ENCODE measurements at regions not wholly inside any gene's neighbourhood (a gene's known extent, or its start where the extent isn't known, plus 50 kb on each side); places are given as distances from the start of the nearest gene placed in this dataset.

DNA sequence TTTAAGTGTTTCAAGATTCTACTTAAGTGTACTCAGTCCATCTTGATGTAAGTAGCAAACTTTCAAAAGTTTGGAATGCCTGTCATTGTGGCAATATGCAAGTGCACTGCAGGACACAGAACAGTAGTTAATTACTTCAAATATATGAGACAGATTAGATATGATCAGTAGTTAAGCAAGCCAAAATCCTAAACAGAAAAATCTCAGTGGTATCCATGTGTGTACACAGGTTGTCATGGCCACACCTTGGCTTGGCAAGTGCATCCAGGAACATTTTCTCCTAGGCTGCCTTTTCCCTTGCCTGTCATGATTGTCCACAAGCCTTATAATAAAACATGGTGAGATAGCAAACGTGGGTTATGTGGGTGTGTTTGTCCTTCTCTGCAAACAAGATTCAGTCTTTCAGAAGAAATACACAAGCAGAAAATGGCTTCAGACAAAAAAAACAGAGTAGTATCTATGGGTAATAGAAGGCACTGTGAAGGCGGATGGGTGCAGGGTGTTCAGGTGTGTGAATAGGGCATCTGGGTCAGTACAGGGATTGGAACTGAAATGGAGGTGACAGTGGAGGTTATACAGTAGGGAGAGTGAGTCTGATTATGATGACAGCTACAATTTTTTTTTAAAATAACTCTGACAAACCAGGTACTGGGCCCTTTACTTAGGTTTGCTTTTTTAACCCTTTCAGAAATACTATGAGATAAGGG lies 229.0 kb upstream of the LRIG1 start:
- H3K18ac ChIP-seq (ENCODE audit: low read length) = no peak overlapping the region
- no peak overlapping the region for H3K27ac ChIP-seq (ENCODE audit: low read depth, low read length)
- no peak overlapping the region for H3K23ac ChIP-seq (ENCODE audit: low read length)
- no peaks in the 10 kb centered on the region for H3K27me3 ChIP-seq (ENCODE audit: insufficient read depth, low read length)
- H3K36me3 ChIP-seq (ENCODE audit: control insufficient read depth in 1 of 2, insufficient read depth in 2 of 2, low read length in 2 of 2) = no peaks in the 10 kb centered on the region
- peak; percentile 20 to 83 for DNase-seq
- no peak overlapping the region for H2BK12ac ChIP-seq (ENCODE audit: low read length)
- no peak overlapping the region for H2BK120ac ChIP-seq (ENCODE audit: insufficient read depth, low read length, poor library complexity)
- H4K91ac ChIP-seq (ENCODE audit: low read depth, low read length) = no peak overlapping the region
- H3K9me3 ChIP-seq (ENCODE audit: insufficient read depth, low read depth, low read length) = no peaks in the 10 kb centered on the region
- no peak overlapping the region for H4K8ac ChIP-seq (ENCODE audit: low read depth, low read length)
- no peaks in the 10 kb centered on the region for H3K4me1 ChIP-seq (ENCODE audit: control insufficient read depth in 1 of 2, insufficient read depth in 2 of 2, low read length in 2 of 2)
- no peak overlapping the region for H4K12ac ChIP-seq (ENCODE audit: low read depth, low read length)
- no CpG with 5 or more reads among the region's 2 CpGs for WGBS (ENCODE audit: extremely low coverage, insufficient coverage, insufficient read length)
- H3K4me2 ChIP-seq (ENCODE audit: low read length) = no peak overlapping the region
- H3K4ac ChIP-seq (ENCODE audit: low read depth, low read length) = no peak overlapping the region
- no peaks in the 10 kb centered on the region for H3K79me2 ChIP-seq (ENCODE audit: control insufficient read depth, insufficient read depth, low read length, poor library complexity)
- H3K9ac ChIP-seq (ENCODE audit: low read length) = no peak overlapping the region
- H2BK5ac ChIP-seq (ENCODE audit: low read depth, low read length, poor library complexity) = no peak overlapping the region
- H3K79me1 ChIP-seq (ENCODE audit: low read length) = no peaks in the 10 kb centered on the region
- no peak overlapping the region for H3K14ac ChIP-seq (ENCODE audit: low read length)
- H2AK5ac ChIP-seq (ENCODE audit: low read length) = no peak overlapping the region
- H3K4me3 ChIP-seq (ENCODE audit: low read depth, low read length) = no peak overlapping the region
- no peak overlapping the region for H2AFZ ChIP-seq (ENCODE audit: insufficient read depth, low read length, poor library complexity)

DNA sequence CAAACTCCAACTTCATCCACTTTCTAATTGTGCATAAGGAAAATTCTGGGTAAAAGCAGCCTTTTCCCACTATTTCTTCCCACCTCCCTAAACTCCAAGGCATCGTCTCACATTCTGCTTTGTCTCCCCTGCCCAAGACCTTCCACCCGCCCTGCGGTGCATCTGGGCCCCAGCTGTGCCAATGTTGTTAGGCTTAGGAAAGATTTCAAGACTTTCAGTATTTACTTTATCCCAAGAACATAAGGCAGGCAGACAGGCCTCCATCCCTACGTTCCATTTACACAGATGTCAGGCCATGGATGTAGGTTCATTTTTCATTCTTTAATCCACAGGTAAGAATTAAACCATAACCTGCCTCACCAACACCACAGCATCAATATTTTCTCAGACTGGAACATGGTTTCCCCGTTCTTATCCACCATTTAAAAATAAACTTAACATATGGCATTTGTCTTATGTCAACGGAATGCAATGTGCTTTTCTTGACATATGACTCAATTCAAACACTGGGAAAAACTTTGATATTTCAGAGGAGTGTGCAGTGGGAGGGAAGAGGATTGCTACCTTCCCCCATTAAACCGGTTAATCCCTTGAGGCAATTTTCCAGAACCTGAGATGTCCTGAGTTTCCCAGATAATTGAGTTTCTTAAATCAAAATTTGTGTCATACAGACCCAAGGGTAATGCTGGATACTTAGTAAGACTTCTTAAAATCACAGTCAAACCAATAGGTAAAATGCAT lies 238.0 kb upstream of the LRIG1 start:
- Histone ChIP-seq H3K36me3 (ENCODE audit: control insufficient read depth in 1 of 2, insufficient read depth in 2 of 2, low read length in 2 of 2) (no peaks in the 10 kb centered on the region), H2BK120ac (ENCODE audit: insufficient read depth, low read length, poor library complexity) (no peak overlapping the region), H3K14ac (ENCODE audit: low read length) (no peak overlapping the region), H3K79me1 (ENCODE audit: low read length) (no peaks in the 10 kb centered on the region), H3K4me2 (ENCODE audit: low read length) (no peak overlapping the region), H3K9me3 (ENCODE audit: insufficient read depth, low read depth, low read length) (no peaks in the 10 kb centered on the region), H2AK5ac (ENCODE audit: low read length) (no peak overlapping the region), H4K8ac (ENCODE audit: low read depth, low read length) (no peak overlapping the region), H3K4me3 (ENCODE audit: low read depth, low read length) (no peak overlapping the region), H2BK12ac (ENCODE audit: low read length) (no peak overlapping the region), H3K18ac (ENCODE audit: low read length) (no peak overlapping the region), H4K12ac (ENCODE audit: low read depth, low read length) (no peak overlapping the region), H4K91ac (ENCODE audit: low read depth, low read length) (no peak overlapping the region), H3K79me2 (ENCODE audit: control insufficient read depth, insufficient read depth, low read length, poor library complexity) (no peaks in the 10 kb centered on the region), H2BK5ac (ENCODE audit: low read depth, low read length, poor library complexity) (no peak overlapping the region), H3K23ac (ENCODE audit: low read length) (no peak overlapping the region), H3K27me3 (ENCODE audit: insufficient read depth, low read length) (no peaks in the 10 kb centered on the region), H3K9ac (ENCODE audit: low read length) (no peak overlapping the region), H3K4me1 (ENCODE audit: control insufficient read depth in 1 of 2, insufficient read depth in 2 of 2, low read length in 2 of 2) (peaks cover 0 to 3% of the 10 kb centered on the region in 2 experiments), H2AFZ (ENCODE audit: insufficient read depth, low read length, poor library complexity) (no peak overlapping the region), H3K27ac (ENCODE audit: low read depth, low read length) (no peak overlapping the region), H3K4ac (ENCODE audit: low read depth, low read length) (no peak overlapping the region)
- no CpG with 5 or more reads among the region's 7 CpGs for WGBS (ENCODE audit: extremely low coverage, insufficient coverage, insufficient read length)
- no peak for DNase-seq

DNA sequence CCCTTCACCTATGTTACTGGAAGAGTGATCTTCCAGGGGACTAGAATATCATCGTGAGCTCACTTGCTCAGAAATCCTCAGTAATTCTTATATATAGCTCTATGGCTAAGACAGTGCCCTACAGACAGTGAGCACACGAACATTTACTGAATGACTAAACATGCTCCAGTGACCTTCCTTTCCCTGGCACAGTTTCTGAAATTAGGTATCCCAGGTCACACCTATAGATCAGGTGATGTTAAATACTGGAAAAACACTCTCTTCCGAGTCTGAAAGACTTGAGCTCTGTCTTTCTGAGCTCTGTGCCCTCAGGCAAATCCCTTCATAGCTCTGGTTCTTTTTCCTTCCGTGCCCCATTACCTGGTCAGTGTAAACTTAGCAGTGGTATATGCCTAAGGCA lies 239.4 kb upstream of the LRIG1 start:
- no CpG with 5 or more reads among the region's 4 CpGs for WGBS (ENCODE audit: extremely low coverage, insufficient coverage, insufficient read length)
- Histone ChIP-seq H2AFZ (ENCODE audit: insufficient read depth, low read length, poor library complexity) (no peak overlapping the region), H2BK5ac (ENCODE audit: low read depth, low read length, poor library complexity) (no peak overlapping the region), H3K79me1 (ENCODE audit: low read length) (no peaks in the 10 kb centered on the region), H2AK5ac (ENCODE audit: low read length) (no peak overlapping the region), H3K23ac (ENCODE audit: low read length) (no peak overlapping the region), H3K14ac (ENCODE audit: low read length) (no peak overlapping the region), H3K9ac (ENCODE audit: low read length) (no peak overlapping the region), H4K91ac (ENCODE audit: low read depth, low read length) (no peak overlapping the region), H3K4me1 (ENCODE audit: control insufficient read depth in 1 of 2, insufficient read depth in 2 of 2, low read length in 2 of 2) (peaks cover 0 to 3% of the 10 kb centered on the region in 2 experiments), H3K36me3 (ENCODE audit: control insufficient read depth in 1 of 2, insufficient read depth in 2 of 2, low read length in 2 of 2) (no peaks in the 10 kb centered on the region), H2BK120ac (ENCODE audit: insufficient read depth, low read length, poor library complexity) (no peak overlapping the region), H3K4me2 (ENCODE audit: low read length) (no peak overlapping the region), H4K12ac (ENCODE audit: low read depth, low read length) (no peak overlapping the region), H3K18ac (ENCODE audit: low read length) (no peak overlapping the region), H3K27ac (ENCODE audit: low read depth, low read length) (no peak overlapping the region), H3K4ac (ENCODE audit: low read depth, low read length) (no peak overlapping the region), H4K8ac (ENCODE audit: low read depth, low read length) (no peak overlapping the region), H3K27me3 (ENCODE audit: insufficient read depth, low read length) (no peaks in the 10 kb centered on the region), H2BK12ac (ENCODE audit: low read length) (no peak overlapping the region), H3K4me3 (ENCODE audit: low read depth, low read length) (no peak overlapping the region), H3K79me2 (ENCODE audit: control insufficient read depth, insufficient read depth, low read length, poor library complexity) (no peaks in the 10 kb centered on the region), H3K9me3 (ENCODE audit: insufficient read depth, low read depth, low read length) (no peaks in the 10 kb centered on the region)
- no peak for DNase-seq

DNA sequence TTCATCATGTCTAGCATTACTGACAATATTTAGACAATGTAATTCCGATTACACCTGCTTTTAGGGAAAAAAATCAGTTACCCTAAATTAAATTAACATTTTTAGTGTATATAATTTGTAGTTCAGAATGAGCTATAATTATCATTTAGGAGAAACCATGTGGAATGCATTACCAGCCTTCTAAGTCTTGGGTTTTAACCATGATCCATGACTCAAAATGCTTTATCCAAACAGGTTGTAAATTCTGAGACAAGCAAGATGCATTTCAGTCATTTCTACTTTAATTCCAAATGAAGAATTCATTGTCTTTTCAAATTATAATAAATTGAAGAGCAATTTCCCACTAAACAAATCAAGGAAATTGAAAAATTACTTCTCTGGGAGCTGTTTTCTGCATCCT lies 243.7 kb upstream of the LRIG1 start:
- H3K9ac ChIP-seq (ENCODE audit: low read length) = no peak overlapping the region
- no peak overlapping the region for H2BK120ac ChIP-seq (ENCODE audit: insufficient read depth, low read length, poor library complexity)
- no peak overlapping the region for H3K4ac ChIP-seq (ENCODE audit: low read depth, low read length)
- no peaks in the 10 kb centered on the region for H3K27me3 ChIP-seq (ENCODE audit: insufficient read depth, low read length)
- no peak overlapping the region for H3K18ac ChIP-seq (ENCODE audit: low read length)
- no peak overlapping the region for H3K4me3 ChIP-seq (ENCODE audit: low read depth, low read length)
- no CpG with 5 or more reads among the region's 1 CpG for WGBS (ENCODE audit: extremely low coverage, insufficient coverage, insufficient read length)
- no peak overlapping the region for H2BK12ac ChIP-seq (ENCODE audit: low read length)
- H3K4me2 ChIP-seq (ENCODE audit: low read length) = no peak overlapping the region
- no peaks in the 10 kb centered on the region for H3K36me3 ChIP-seq (ENCODE audit: control insufficient read depth in 1 of 2, insufficient read depth in 2 of 2, low read length in 2 of 2)
- H3K4me1 ChIP-seq (ENCODE audit: control insufficient read depth in 1 of 2, insufficient read depth in 2 of 2, low read length in 2 of 2) = peaks cover 0 to 3% of the 10 kb centered on the region in 2 experiments
- no peak overlapping the region for H2AK5ac ChIP-seq (ENCODE audit: low read length)
- no peak overlapping the region for H2AFZ ChIP-seq (ENCODE audit: insufficient read depth, low read length, poor library complexity)
- no peak overlapping the region for H3K14ac ChIP-seq (ENCODE audit: low read length)
- no peak overlapping the region for H4K12ac ChIP-seq (ENCODE audit: low read depth, low read length)
- no peak overlapping the region for H4K8ac ChIP-seq (ENCODE audit: low read depth, low read length)
- H3K27ac ChIP-seq (ENCODE audit: low read depth, low read length) = no peak overlapping the region
- no peaks in the 10 kb centered on the region for H3K9me3 ChIP-seq (ENCODE audit: insufficient read depth, low read depth, low read length)
- no peak for DNase-seq
- no peak overlapping the region for H2BK5ac ChIP-seq (ENCODE audit: low read depth, low read length, poor library complexity)
- no peak overlapping the region for H3K23ac ChIP-seq (ENCODE audit: low read length)
- H3K79me2 ChIP-seq (ENCODE audit: control insufficient read depth, insufficient read depth, low read length, poor library complexity) = no peaks in the 10 kb centered on the region
- no peaks in the 10 kb centered on the region for H3K79me1 ChIP-seq (ENCODE audit: low read length)
- H4K91ac ChIP-seq (ENCODE audit: low read depth, low read length) = no peak overlapping the region
